Gastrocnemius medialis (tissue), 4 donors: ENCODE measurements at regions not wholly inside any gene's neighbourhood (a gene's known extent, or its start where the extent isn't known, plus 50 kb on each side); places are given as distances from the start of the nearest gene placed in this dataset.

Experiments used
- ATAC-seq, 2 donors: fragments of 150-250 bp; one replicate each; pipeline ENCODE4 v1.9.1; 2016
- DNase-seq, 2 donors: peaks; one replicate each; pipeline ENCODE4 v3.0.0-alpha.2; 2019
- H3K27ac ChIP-seq, 4 donors: fragments of 200-600 bp; sonication (generic); 1 replicate in 1 of 4; 2 replicates in 3 of 4; pipeline ENCODE4 v1.5.1; 2016 to 2018; ENCODE audit warnings: mild to moderate bottlenecking in 2 of 4, moderate library complexity in 1 of 4
- H3K27me3 ChIP-seq, 3 donors: fragments of 200-600 bp; sonication (generic) in 2 of 3; 1 replicate in 1 of 3; 2 replicates in 2 of 3; pipeline versions ENCODE4 v1.5.1 to v1.6.0; 2016 to 2019; ENCODE audit warnings: mild to moderate bottlenecking in 1 of 3, moderate library complexity in 1 of 3
- H3K36me3 ChIP-seq, 2 donors: fragments of 200-600 bp; sonication (generic) in 1 of 2; one replicate each; pipeline ENCODE4 v1.5.1; 2017 to 2018
- H3K4me1 ChIP-seq, 2 donors: fragments of 200-600 bp; sonication (generic) in 1 of 2; one replicate each; pipeline ENCODE4 v1.5.1; 2016 to 2017; ENCODE audit warnings: mild to moderate bottlenecking in 2 of 2
- H3K4me3 ChIP-seq, 4 donors: fragments of 200-600 bp; sonication (generic) in 3 of 4; 1 replicate in 1 of 4; 2 replicates in 3 of 4; pipeline ENCODE4 v1.5.1; 2016 to 2019; ENCODE audit warnings: mild to moderate bottlenecking in 2 of 4
- H3K9me3 ChIP-seq, 3 donors: fragments of 200-600 bp; sonication (generic) in 2 of 3; 1 replicate in 1 of 3; 2 replicates in 2 of 3; pipeline ENCODE4 v1.5.1; 2016 to 2019
- CTCF ChIP-seq, 5 experiments: fragments of 450-650 bp in 3 of 5; fragments of 200-600 bp in 2 of 5; sonication (generic) in 2 of 5; IDR thresholded peaks in 4 of 5; conservative IDR thresholded peaks in 1 of 5; 1 replicate in 4 of 5; 2 replicates in 1 of 5; pipeline ENCODE4 v1.5.1; 2016 to 2019; ENCODE audit warnings: antibody characterized with exemption in 5 of 5, mild to moderate bottlenecking in 3 of 5, moderate library complexity in 3 of 5
- POLR2A ChIP-seq, 2 donors: fragments of 450-650 bp; IDR thresholded peaks; one replicate each; pipeline ENCODE4 v1.6.1; 2017; ENCODE audit warnings: antibody characterized with exemption in 2 of 2, mild to moderate bottlenecking in 2 of 2, moderate library complexity in 2 of 2
- in situ Hi-C, 4 donors: fragments of 200-750 bp; cut with MboI; loops; one replicate each; pipeline versions ENCODE4 v1.15.0 to v1.8.0; 2017; ENCODE audit warnings: low sequenced_read_pairs in 4 of 4
- intact Hi-C: fragments of 100-400 bp; cut with DNase I; formaldehyde crosslinking; loops from one replicate; pipeline ENCODE4 v1.15.1; 2023; ENCODE audit warnings: low total_unique reads

DNA sequence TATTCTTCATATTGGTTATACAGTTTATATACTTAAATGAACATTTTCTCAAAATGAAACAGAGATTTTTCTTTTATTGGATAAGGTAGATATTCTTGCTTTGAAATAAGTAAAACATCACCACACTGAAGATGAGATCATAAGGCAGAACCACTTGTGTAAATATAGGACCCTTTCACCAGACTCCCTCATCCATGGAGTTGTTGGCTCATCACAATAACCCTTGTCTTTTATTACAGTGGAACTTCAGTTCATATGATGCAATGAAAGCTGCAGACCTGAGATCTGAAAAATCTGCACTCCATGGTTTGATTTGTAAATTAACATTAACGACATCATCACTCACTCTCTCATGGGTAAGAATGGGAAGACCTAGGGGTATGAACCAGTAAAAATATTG lies 51.9 kb upstream of the DBX2 start:
- intact Hi-C loops, result no loop called here
- no peaks in the 10 kb centered on the region for H3K36me3 ChIP-seq
- no peaks in the 10 kb centered on the region for H3K27me3 ChIP-seq
- H3K4me3 ChIP-seq, result no peak overlapping the region
- TF ChIP-seq POLR2A (IDR thresholded peaks at IDR 0.05), result no peak
- TF ChIP-seq CTCF (IDR thresholded peaks at IDR 0.05 in 4 of 5, conservative IDR thresholded peaks at IDR 0.05 in 1 of 5), result no peak
- ATAC-seq (no peak), DNase-seq (no peak)
- no peak overlapping the region for H3K27ac ChIP-seq
- in situ Hi-C loops, result no loop called here
- no peaks in the 10 kb centered on the region for H3K4me1 ChIP-seq
- no peaks in the 10 kb centered on the region for H3K9me3 ChIP-seq

DNA sequence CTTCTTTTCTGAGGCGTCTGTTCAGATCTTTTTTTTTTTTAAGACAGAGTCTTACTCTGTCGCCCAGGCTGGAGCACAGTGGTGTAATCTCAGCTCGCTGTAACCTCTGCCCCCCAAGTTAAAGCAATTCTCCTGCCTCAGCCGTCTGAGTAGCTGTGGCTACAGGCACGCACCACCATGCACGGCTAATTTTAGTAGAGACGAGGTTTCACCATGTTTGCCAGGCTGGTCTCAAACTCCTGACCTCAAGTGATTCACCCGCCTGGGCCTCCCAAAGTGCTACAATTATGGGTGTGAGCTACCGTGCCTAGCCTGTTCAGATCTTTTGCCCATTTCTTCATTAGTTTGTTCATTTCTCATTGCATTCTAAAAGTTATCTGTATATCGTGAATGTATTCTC lies 55.1 kb upstream of the DBX2 start:
- ATAC-seq (no peak), DNase-seq (no peak)
- no peak overlapping the region for H3K27ac ChIP-seq
- in situ Hi-C loops, result no loop called here
- TF ChIP-seq CTCF (IDR thresholded peaks at IDR 0.05 in 4 of 5, conservative IDR thresholded peaks at IDR 0.05 in 1 of 5), result no peak
- no peak for TF ChIP-seq POLR2A (IDR thresholded peaks at IDR 0.05)
- no peaks in the 10 kb centered on the region for H3K27me3 ChIP-seq
- peaks cover 0 to 6% (median 0%) of the 10 kb centered on the region in 3 donors for H3K9me3 ChIP-seq
- H3K36me3 ChIP-seq, result no peaks in the 10 kb centered on the region
- intact Hi-C loops, result no loop called here
- no peaks in the 10 kb centered on the region for H3K4me1 ChIP-seq
- no peak overlapping the region for H3K4me3 ChIP-seq

DNA sequence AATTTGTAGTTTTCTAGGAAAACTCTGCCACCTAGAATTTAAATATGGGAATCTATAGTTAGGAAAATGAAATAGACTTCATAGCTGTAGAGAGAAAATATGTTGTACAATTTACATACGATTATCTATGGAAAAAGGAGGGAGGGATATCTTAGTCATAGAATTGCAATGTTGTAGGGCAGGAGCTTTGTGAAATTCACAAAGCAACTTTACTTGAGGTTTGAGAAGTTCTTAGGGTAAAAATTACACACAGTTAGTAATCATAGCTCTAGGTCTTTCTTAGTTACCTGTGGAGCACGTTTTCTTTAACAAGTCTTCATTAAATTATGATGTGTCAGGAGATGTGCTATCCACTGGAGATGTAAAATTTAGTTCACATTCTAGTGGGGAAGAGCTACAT lies 61.4 kb upstream of the DBX2 start:
- Histone ChIP-seq H3K9me3 (peaks cover 0 to 6% (median 0%) of the 10 kb centered on the region in 3 donors), H3K27ac (no peak overlapping the region), H3K4me3 (no peak overlapping the region), H3K27me3 (no peaks in the 10 kb centered on the region), H3K4me1 (no peaks in the 10 kb centered on the region), H3K36me3 (no peaks in the 10 kb centered on the region)
- ATAC-seq, result no peak
- intact Hi-C loops, result no loop called here
- no peak for DNase-seq
- TF ChIP-seq CTCF (IDR thresholded peaks at IDR 0.05 in 4 of 5, conservative IDR thresholded peaks at IDR 0.05 in 1 of 5) (no peak), POLR2A (IDR thresholded peaks at IDR 0.05) (no peak)
- in situ Hi-C loops, result no loop called here

DNA sequence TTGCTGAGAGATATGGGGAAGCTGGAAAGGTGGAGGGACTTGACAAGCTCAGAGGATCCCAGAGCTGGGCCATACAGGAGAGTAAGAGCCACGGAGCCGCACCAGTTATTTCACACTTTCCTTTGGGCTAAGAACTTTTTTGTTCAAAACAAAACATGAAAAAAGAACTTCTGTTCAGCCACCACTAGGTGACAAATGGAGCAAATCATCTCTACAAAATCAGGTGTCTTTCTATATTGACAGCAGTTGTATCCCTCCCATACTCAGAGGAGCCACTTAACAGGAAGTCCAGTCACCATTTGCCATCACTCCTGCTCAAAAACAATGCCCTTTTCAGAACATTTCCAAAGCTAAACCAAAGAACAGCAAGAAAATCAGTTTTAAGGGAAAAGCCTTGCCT lies 70.3 kb upstream of the DBX2 start:
- H3K27me3 ChIP-seq, result no peaks in the 10 kb centered on the region
- no peak for TF ChIP-seq CTCF (IDR thresholded peaks at IDR 0.05 in 4 of 5, conservative IDR thresholded peaks at IDR 0.05 in 1 of 5)
- TF ChIP-seq POLR2A (IDR thresholded peaks at IDR 0.05), result no peak
- H3K36me3 ChIP-seq, result no peaks in the 10 kb centered on the region
- no peak overlapping the region for H3K4me3 ChIP-seq
- no peak overlapping the region for H3K27ac ChIP-seq
- H3K4me1 ChIP-seq, result peaks cover 7 to 13% of the 10 kb centered on the region in 2 donors
- no peaks in the 10 kb centered on the region for H3K9me3 ChIP-seq
- DNase-seq (no peak), ATAC-seq (no peak)
- intact Hi-C loops (no loop called here), in situ Hi-C loops (no loop called here)

- TF ChIP-seq CTCF (IDR thresholded peaks at IDR 0.05 in 4 of 5, conservative IDR thresholded peaks at IDR 0.05 in 1 of 5) (peak in 1 of 5 experiments; percentile 19), POLR2A (IDR thresholded peaks at IDR 0.05) (no peak)
- H3K36me3 ChIP-seq, result no peaks in the 10 kb centered on the region
- H3K27ac ChIP-seq, result no peak overlapping the region
- DNase-seq, result no peak
- intact Hi-C loops, result no loop called here
- no peaks in the 10 kb centered on the region for H3K27me3 ChIP-seq
- H3K4me3 ChIP-seq, result no peak overlapping the region
- no peaks in the 10 kb centered on the region for H3K9me3 ChIP-seq
- no peak for ATAC-seq
- in situ Hi-C loops, result no loop called here
- peaks cover 7 to 13% of the 10 kb centered on the region in 2 donors for H3K4me1 ChIP-seq
Observed at GRCh38 chr12:45122768-45123380, 72.0 kb upstream of the DBX2 start.
